Activated CD8-positive, alpha-beta memory T cell treated with anti-CD3 and anti-CD28 coated beads for 36 hours (primary cell): ENCODE measurements at regions not wholly inside any gene's neighbourhood (a gene's known extent, or its start where the extent isn't known, plus 50 kb on each side); places are given as distances from the start of the nearest gene placed in this dataset.
"Not testable (repeated sequence)": the region's sequence is repeated elsewhere in the genome, so short reads cannot be mapped to it uniquely, and the experiment has no call there.

Experiments used
- CTCF ChIA-PET: fragments of 350-600 bp; sonication (Branson Sonifier 250); formaldehyde crosslinking; loops from one replicate; lab custom pipeline; 2021; ENCODE audit warnings: antibody characterized with exemption; lab: Charles Lee
- POLR2A ChIA-PET: fragments of 350-600 bp; sonication (Branson Sonifier 250); formaldehyde crosslinking; loops from one replicate; lab custom pipeline; 2021; ENCODE audit warnings: antibody characterized with exemption; lab: Charles Lee

- POLR2A ChIA-PET: no interaction called here
- CTCF ChIA-PET: no interaction called here
Observed at GRCh38 chr10:120105001-120105400, 212.5 kb downstream of the SEC23IP start.

DNA sequence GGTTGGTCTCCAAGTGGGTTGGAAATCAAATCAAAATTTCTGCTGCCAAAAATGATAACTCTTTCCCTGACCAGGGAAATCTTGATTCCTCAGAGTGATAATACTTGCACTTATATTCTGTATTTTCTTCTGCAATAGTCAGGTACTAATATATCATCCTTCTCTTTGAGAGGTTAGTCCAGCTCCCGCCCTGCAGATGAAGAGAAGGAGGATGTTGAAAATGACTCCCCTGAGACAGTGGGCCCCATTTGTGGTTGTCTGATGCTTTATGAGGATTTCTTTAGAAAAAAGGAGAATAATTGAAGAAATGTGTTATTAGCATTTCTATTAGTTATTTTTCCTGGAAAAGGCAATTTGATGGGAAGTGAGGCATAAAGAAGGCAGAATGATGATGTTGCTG lies 213.0 kb downstream of the SEC23IP start:
- ChIA-PET POLR2A (no interaction called here), CTCF (no interaction called here)

GRCh38 chr10:120108916-120109315 lies 216.4 kb downstream of the SEC23IP start:
- CTCF ChIA-PET: no interaction called here

DNA sequence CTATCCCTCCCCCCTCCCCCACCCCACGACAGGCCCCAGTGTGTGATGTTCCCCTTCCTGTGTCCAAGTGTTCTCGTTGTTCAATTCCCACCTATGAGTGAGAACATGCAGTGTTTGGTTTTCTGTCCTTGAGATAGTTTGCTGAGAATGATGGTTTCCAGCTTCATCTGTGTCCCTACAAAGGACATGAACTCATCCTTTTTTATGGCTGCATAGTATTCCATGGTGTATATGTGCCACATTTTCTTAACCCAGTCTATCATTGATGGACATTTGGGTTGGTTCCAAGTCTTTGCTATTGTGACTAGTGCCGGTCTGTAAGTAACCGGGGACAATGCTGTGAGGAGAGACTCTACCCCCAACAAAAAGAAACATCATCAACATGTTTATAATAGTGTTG lies 217.2 kb downstream of the SEC23IP start:
- POLR2A ChIA-PET, CTCF ChIA-PET: not testable (repeated sequence)

More at GRCh38 chr10:120108916-120109315, 216.4 kb downstream of the SEC23IP start:
- POLR2A ChIA-PET: no interaction called here

DNA sequence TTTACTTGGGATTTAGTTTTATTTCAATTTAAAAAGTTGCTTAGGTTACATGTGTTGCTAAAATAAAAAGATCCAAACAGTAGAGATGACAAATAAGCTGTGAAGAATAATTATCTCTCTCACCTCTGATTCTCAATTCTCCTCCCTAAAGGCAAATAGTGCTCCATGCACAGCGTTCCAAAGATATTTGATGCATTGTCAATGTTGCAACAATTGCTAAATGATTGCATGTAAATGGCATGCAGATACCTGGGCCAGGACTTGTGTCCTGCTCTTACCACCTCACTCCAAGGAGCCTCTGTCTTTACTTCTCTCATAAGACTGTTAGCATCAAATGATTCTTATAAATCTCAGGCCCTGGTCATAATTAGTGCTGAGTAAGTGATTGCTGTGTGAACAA lies 217.7 kb downstream of the SEC23IP start:
- ChIA-PET POLR2A (no interaction called here), CTCF (no interaction called here)

DNA sequence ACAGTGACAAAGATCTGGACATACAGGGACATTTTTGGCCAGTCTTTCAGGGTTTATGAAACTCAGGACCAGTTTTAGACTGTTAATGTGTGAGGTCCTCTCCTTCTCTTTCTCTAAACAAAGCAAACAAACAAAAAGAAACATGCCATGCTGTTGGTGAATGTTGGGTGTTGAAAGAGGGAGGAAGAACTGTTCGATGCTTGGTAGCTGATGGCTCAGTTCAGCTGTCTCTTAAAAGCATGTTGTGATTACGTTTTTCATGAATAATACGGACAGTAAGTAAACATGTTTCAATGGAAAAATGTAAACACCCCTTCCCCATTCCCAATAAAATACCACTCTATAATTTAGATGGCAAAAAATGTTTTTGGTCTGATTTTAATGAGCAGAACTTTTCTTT lies 219.1 kb downstream of the SEC23IP start:
- ChIA-PET POLR2A (no interaction called here), CTCF (no interaction called here)

DNA sequence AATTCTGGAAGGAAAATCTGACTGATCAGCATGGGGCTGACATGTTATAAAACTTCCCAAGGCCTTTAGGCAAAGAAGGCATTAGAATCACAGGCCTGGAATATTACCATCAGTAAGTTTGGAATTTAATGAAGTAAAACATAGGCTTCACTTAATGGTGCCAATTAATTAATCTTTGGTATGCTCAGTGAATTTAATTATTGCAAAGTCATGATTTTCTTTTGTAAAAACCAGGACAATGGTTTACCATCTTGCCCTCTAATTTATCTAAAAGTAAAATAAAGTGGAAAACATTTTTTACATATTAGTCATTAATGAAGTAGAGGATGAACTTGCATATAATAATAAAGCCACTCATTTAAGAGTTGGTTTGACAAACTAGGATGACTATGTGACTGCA lies 220.3 kb downstream of the SEC23IP start:
- CTCF ChIA-PET: no interaction called here
- POLR2A ChIA-PET: no interaction called here

GRCh38 chr10:120115959-120116358 lies 223.4 kb downstream of the SEC23IP start:
- ChIA-PET POLR2A (no interaction called here), CTCF (interaction anchor here (1.6 kb wide), 1 partner anchor 14 kb away, joined by 5 read pairs; no protein-coding TSS in a partner anchor)

DNA sequence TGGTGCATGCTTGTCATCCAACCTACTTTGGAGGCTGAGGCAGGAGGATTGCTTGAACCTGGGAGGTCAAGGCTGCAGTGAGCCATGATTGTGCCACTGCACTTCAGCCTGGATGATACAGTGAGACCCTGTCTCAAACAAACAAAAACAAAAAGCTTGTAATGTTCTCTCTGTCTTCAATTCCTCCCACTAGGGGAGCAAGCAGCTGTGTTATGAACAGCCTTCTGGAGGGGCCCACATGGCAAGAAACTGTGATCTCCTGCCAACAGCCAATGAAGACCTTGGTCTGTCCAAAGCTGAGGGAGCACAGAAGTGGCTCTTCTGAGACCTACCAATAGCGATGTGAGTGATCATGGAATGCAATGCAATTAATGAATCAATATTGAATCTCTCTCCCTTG lies 229.2 kb downstream of the SEC23IP start:
- POLR2A ChIA-PET: no interaction called here
- CTCF ChIA-PET: no interaction called here

DNA sequence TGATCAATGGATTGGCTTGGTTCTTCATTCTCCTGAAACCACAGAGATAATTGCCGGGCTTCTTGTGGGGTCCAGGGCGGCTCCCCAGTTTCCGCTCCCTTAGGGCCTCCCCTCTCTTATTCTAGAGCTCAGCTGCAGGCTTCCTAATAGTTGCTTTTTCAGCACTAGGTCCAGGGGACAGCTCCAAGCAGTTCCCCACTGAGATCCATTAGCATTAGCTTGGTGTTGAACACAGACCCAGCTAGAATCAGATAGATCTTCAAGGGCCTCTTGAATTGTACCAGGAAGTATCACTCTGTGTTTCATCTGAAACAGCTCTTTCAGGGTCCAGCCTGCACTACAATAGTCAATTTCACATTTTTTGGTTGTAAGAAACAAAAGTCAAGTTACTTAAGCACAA lies 238.7 kb downstream of the SEC23IP start:
- POLR2A ChIA-PET: no interaction called here
- CTCF ChIA-PET: no interaction called here

GRCh38 chr10:120132811-120133210 lies 240.3 kb downstream of the SEC23IP start:
- ChIA-PET CTCF (no interaction called here), POLR2A (no interaction called here)

- POLR2A ChIA-PET: no interaction called here
- CTCF ChIA-PET: no interaction called here
Observed at GRCh38 chr10:120138689-120139088, 246.2 kb downstream of the SEC23IP start.

- POLR2A ChIA-PET: no interaction called here
- CTCF ChIA-PET: no interaction called here
Observed at GRCh38 chr10:120145107-120145506, 252.6 kb downstream of the SEC23IP start.

DNA sequence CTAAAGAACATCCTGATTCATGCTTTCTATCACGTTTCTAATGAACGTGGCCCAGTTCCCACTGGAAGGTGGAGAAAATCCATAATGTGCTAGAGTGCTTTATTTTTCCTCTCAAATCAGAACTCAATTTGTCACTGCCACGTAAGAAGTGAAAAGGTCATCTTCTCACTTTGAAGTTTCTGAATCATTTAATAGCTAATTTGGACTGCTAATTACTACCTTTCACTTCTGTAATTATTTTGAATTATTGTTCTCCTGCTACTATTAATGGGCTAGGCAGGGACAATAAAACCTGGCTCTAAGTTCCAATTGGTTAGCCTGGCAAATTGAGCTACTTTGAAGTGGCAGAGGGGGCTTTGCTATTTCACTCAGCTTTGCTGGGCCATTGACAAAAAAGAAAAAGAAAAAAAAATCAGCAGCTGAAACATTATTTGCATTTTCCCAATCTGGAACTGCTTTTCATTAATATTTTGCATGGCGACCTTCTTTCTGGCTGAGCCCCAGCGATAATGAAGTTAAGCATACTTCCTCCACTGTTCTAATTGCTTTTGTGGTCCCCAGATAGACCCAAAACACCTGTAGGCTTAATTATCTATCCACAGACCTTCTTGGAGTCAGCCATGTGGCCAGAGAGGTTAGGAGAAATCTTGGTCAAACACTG lies 264.2 kb downstream of the SEC23IP start:
- CTCF ChIA-PET: interaction anchor here (0.7 kb wide), 1 partner anchor 210 kb away, joined by 3 read pairs; no protein-coding TSS in a partner anchor
- POLR2A ChIA-PET: no interaction called here

DNA sequence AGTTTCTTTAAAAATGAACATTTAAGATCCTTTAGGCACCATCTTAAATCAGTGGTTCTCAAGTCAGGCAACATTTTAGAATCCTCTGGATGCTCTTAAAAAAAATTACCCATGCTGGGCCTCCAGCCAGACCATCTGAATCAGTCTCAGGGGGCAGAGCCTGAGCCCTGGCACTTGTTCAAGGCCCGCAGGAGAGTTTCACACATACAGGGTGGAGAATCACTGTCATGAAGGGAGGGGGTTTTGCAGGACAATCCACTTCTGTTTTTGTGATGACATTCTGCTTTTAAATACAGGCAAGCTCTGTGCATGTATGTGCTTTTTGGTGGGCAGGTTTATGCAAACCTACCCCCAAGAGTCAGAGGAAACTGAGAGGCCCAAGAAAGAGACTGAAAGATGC lies 268.6 kb downstream of the SEC23IP start:
- ChIA-PET CTCF (no interaction called here), POLR2A (no interaction called here)

- POLR2A ChIA-PET: no interaction called here
- CTCF ChIA-PET: no interaction called here
Observed at GRCh38 chr10:120162471-120162870, 269.9 kb downstream of the SEC23IP start.

GRCh38 chr10:120172356-120172755 lies 279.8 kb downstream of the SEC23IP start:
- POLR2A ChIA-PET: no interaction called here
- CTCF ChIA-PET: no interaction called here

GRCh38 chr10:120174491-120174890 lies 282.0 kb downstream of the SEC23IP start:
- POLR2A ChIA-PET: no interaction called here
- CTCF ChIA-PET: no interaction called here

DNA sequence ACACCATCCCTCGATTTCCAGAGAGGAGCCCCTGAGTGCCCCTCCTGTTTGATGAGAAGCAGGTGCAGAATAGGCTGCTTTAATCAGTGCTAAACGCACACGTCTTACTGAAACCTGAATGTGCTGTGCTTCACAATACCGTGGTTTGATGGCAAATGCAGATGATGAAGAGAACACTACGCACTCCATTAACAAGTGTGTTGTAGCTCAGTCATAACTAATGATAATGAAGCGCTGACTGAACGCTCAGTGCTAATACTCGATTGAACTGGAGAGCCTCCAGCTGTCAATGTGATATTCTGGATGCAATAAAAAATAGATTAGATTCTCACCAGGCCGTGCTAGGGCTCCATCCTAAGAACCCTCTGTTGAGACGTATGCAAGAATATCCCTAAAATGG lies 279.7 kb upstream of the PLPP4 start:
- ChIA-PET CTCF (no interaction called here), POLR2A (no interaction called here)

GRCh38 chr10:120180160-120180559 lies 276.9 kb upstream of the PLPP4 start:
- ChIA-PET POLR2A (no interaction called here), CTCF (interaction anchor here (0.7 kb wide), 1 partner anchor 15 kb away, joined by 3 read pairs; no protein-coding TSS in a partner anchor)

- ChIA-PET POLR2A (no interaction called here), CTCF (no interaction called here)
Observed at GRCh38 chr10:120181154-120181553, 275.9 kb upstream of the PLPP4 start.

DNA sequence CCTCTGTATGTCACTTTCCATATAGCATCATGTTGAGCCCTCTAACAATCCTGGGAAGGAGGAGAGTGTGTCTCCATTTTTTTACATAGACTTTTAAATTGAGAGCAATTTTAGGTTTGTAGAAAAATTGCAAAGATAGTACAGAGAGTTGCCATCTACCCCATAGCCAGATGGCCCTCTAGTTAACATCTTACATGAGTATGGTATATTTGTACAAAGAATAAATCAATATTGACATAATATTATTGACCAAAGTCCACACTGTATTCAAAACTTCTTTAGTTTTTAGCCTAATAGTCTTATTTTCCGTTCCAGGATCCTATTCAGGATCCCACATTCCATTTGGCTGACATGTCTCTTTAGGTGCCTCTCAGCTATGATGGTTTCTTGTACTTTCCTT lies 274.6 kb upstream of the PLPP4 start:
- CTCF ChIA-PET: no interaction called here
- POLR2A ChIA-PET: no interaction called here
